HG02678 (cell line): ENCODE measurements at regions not wholly inside any gene's neighbourhood (a gene's known extent, or its start where the extent isn't known, plus 50 kb on each side); places are given as distances from the start of the nearest gene placed in this dataset.

Experiments
- ATAC-seq: cut with Tn5 transposase; IDR thresholded peaks from one replicate; pipeline ENCODE4 v1.9.1; 2021; ENCODE audit warnings: mild to moderate bottlenecking, moderate library complexity; ENCODE audit not compliant: unreplicated experiment

DNA sequence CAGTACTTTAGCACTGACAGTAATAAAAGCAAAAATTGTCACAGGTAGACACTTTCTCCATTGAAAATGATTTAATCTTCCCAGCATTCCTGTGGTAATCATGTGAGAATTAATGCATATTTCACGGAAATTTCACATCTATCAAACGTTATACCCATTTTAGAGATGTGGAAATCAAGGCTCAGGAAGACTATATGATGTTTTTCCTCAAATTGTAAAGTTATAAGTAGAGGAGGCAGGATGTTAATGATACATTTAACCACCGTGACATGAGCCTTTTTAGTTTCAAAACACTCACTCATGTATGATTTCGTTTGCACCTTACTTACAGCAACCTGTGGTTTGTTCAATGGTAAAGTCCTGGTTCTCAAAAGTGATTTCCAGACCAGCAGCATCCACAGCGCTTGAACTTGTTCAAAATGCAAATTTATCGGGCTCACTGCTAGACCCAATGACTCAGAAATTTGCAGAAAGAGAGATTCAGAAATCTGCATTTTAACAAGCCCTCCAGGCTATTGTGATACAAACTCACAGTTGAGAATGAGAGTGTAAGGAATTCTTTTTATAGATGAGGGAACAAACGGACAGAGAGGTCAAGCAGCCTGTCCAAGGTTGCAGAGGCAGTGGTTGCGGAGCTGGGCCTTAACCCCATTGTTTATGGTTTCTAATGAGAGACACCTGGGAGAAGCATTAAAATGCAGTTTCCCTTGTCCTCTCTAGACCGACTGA is 654.8 kb upstream of the TBX3 start:
- no peak for ATAC-seq

DNA sequence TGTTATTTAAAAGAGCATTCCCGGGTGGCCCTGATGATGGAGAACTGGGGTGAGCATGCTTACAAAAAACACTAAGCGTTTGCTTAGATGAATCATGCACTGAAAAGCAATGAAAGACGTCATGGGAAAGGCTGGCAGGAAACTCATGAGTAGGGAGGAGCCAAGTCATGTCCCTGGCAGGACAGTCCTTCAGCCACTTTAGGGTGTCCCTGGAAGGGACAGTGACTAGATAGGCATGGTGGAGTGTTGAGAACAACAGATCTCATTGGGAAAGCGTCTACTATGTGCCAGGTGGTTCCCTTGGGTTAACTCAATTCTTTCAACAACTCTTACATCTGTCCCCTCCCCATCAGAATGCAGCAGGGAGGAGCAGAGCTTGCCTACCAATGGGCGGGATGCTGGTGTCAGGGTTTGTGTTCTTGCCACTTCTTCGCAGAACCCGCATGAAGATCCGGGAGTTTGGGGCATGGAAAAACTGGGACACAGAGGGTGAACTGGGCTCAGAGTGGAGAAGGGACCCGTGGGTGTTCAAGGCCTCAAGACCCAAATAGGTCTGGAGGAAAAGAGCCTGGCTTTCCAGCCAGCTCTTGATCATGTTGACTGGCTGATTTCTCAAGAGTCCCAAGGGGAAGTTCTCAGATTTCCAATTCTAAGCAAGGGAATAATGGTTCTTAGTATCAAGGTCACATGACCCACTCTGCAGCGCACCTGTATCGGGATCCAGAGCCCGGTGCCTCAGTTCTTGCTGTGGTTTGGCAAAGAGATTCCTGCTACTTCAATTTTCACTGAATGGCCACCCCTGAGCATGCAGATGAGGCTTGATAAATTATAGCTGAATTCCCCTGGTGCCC is 653.9 kb upstream of the TBX3 start:
- ATAC-seq = no peak

DNA sequence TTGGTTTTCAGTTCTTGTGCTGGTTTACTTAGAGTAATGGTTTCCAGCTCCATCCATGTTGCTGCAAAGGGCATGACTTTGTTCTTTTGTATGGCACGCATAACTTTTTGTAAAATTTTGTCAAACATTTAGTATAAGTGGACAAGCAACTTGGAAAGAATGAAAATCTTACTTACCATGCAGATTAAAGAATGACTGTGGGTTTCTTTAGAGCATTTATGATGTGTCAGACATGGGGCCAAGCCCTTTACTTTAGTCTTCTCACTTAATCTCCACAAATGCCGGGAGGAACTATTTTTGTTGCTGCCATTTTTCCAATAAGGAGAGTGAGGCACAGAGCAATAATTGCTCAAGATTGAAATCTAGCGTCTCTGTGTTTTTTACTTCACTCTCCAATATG is 652.5 kb upstream of the TBX3 start:
- ATAC-seq = no peak

DNA sequence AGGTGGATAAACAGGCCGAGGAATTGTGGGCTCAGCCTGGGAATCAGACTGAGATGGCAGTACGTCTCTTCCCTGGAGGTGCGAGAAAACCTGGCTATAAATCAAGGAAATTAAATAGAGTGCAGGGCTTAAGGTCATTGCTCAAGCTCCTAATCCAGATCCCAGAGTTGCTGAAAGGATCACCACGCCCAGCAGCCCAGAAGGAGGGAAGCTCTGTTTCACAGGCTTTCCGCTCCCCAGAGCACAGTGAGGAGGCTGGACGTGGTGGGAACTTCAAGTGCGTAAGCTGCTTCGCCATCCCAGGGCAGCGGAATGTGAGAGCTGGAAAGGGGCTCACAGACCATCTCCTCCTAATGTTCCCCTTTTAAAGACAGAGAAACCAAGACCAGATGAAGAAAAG is 651.6 kb upstream of the TBX3 start:
- ATAC-seq = no peak

DNA sequence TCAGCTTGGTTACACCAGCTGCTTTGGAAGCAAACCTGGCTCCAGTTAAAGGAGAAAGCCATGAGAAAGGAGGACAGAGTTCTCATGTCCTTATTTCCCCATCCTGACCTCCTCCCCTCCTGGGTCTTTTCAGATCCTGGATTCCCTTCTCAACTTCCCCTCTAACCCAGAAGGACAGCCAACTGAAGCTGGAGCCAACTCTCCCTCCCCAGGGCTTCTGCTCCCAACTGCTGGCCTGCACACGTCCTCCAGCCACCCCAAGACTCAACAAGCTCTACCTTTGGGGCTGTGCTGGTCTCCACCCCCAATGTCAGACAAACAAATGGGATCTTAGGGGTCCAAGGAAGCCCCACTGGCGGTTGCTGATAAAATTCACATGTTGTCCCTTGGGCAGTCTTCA is 651.1 kb upstream of the TBX3 start:
- no peak for ATAC-seq

DNA sequence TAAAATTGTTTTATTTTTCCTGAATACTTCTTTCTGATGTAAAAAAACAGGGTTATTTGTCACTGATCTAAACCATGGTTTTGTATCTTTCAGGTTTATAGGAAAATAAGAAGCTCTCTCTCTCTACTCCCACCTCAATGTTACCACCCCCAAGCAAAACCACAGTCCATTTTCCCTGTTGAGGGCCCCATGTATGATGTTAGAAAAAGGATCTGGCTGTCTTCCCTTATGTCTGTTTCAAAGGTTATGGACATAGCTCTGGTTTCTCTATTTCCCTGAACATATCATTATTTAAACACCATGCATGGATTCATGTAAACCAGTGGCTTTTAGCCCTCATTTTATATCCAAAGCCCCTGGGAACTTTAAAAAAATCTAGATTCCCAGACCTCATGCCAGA is 649.0 kb upstream of the TBX3 start:
- no peak for ATAC-seq

DNA sequence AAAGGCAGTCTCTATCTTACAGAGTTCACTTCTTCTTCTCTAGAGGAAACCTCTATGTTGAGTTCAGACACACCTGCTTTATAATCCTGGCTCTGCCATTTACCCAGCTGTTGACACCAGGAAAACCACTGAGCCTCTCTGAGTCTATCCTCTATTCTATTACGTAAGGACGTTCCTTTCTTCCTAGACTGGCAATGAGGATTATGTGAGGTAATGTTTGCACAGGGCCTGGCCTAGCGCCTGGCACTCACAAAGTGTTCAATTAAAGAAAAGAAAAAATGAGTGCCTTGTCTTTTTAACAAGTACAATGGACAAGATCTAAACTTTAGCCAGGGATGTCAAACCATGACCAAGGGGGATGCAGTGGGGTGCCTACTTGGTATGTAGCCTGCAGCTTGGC is 641.9 kb upstream of the TBX3 start:
- no peak for ATAC-seq

DNA sequence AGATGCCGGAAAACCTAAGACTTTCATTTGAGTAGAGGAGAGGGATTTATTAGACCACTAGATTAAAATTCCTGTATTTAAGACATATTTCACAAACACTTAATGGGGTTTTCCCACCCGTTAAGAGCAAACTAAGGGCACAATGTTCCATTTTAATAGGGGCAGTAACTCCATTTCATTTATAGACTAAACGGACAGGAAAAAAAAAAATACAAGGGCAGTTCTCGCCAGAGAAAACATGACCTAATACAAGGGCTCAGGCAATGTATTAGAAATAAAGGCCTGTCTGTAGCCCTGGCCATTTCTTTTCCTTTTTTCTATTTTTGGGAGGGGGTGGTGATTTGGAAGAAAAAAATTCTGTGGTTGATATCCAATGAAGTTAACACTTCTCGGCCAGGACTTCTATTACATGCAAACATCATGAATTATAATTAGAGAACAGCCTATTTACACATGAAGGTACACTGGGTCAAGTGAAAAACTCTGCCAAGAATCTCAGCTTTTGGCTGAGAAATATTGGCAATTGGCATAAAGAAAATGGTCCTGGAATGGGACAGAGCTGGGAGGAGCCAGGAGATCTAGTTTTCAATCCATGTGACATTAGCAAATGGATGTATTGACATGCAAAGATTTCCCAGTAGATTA is 641.1 kb upstream of the TBX3 start:
- no peak for ATAC-seq

DNA sequence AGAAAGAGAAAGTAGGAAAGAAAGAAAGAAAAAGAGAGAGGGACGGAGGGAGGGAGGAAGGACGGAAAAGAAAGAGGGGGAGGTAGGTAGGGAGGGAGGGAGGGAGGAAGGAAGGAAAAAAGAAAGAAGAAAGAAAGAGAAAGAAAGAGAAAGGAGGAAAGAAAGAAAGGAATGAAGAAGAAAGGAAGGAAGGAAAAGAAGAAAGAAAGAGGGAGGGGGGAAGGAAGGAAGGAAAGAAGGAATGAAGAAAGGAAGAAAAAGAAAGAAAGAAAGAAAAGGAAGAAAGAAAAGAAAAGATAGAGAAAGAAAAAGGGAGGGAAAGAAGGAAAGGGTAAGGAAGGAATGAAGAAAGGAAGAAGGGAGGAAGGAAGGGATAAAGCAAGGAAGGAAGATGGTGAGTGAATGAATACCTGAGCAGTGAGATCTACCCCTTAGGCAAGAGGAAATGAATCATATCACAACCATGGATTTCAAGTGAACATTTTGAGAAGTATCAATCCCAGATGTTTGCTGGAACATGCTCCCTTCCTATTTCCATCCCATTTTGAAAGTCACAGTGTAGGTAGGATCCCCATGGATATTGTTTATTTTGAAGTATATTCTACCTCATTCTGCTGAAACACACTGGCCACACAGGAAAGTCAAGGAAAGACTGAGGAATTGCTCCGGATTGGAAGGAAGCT is 639.4 kb upstream of the TBX3 start:
- ATAC-seq = no peak

DNA sequence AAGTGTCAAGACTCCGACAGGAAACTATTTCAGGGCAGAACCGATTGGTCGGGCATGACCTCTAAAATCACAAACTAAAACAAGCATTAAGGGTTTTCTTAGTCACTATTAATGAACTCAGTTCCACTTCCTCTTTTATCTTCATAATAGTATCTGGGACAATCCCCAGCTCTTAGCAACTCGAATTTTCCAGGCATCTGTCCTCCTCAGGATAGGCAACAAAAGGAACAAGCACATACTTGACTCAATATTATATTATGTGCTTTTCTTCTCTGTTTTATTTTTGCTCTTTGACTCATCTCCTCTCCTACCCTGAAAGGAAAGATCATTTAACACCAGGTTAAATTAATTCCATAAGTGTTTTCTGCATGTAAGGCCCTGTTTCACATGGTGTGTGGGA is 638.3 kb upstream of the TBX3 start:
- no peak for ATAC-seq

DNA sequence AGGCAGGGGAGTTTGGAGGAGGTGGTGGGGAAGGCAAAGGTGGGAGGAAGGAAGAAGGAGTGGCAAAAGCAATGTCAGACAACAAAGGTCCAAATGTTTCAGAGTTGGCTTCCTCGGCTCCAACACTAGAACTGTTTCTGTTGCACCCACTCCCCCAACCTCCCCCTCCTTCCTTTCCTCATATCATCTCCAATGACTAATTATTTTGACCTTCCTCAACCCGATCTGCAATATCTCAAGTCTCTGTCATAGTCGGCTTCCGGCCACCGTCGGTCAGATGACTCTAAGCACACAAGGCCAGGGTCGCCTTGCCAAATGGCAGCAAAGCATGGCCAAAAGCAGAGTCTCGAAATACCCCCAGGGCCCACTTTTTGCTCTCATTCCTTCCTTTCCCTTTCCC is 637.0 kb upstream of the TBX3 start:
- no peak for ATAC-seq

DNA sequence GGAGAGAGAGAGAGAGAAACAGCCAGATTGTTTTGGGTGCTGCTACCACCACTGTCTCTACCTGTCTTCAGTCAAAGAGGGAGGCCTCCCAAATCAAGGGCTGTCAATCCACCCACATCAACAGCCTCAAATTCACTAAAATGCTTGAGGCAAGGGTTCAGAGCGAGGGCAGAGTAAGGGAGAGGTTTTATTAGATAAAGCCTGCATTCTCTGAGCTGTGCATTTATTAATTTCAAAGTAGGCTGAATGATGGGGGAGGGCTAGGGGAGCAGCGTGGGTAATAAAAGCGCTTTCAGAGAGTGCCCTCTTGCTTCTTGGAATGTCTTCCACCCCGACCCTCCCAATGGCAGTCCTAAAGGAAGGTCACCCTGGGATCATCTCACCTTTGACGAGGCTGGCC is 636.5 kb upstream of the TBX3 start:
- no peak for ATAC-seq

DNA sequence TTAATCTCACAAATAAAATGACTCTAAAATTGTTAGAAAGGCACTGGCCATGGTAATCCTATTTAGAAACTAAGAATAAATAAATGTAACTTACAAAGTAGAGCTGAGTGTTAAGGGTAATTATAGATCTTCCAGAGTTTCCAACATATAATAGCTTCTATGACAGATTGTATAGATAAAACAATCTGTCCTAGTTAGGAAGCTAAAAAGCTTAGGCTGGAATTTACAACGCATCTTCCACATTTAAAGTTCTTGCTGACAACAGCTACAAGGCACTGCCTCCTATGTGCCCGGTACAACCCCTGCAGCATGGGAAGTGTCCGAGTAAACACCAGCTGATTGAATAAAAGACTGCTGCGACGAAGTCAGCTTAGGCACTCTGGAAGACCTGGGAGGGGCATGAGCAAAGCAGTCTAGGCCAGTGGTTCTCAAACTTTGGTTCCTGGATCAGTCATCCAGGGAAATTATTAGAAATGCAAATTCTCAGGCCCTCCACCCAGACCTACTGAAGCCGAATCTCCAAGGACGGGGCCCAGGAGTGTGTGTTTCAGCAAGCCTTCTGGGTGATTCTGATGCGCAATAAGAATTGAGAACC is 635.6 kb upstream of the TBX3 start:
- no peak for ATAC-seq

DNA sequence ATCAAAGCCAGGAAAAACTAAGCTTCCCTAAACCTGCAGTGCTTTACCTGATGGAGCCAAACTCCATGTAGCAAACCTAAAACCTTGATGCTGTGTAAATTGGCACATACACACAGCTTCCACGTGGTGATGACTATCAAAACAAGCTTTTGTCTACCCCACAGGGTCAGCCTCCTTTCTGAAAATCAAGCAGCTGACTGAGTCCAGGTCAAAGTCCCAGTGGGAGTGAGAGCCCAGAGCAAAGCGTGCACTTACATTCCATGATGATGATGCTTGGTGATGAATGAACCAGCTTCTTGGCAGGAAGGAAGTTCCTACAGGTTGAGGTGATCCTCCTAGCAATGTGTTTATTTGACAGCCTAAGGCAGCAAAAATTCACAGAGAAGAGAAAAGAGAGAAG is 630.0 kb upstream of the TBX3 start:
- no peak for ATAC-seq

DNA sequence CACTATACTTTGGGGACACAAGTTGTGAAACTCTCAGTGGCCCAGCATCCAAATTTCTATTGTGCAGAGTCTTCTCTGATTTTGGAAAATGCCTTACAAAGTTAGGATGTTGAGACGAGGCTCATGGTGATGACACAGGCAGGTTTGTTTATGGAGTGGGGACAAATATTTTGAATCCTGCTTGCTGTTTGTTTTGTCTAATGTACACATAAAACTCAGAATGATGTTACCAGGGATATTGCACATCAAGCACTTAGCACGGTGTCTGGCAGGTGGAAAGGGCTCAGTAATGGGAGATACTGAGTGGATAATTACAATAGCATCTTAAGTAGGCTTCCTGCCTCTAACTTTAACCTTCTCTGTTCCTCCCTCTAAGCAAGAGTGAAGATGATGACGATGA is 628.9 kb upstream of the TBX3 start:
- ATAC-seq = no peak

DNA sequence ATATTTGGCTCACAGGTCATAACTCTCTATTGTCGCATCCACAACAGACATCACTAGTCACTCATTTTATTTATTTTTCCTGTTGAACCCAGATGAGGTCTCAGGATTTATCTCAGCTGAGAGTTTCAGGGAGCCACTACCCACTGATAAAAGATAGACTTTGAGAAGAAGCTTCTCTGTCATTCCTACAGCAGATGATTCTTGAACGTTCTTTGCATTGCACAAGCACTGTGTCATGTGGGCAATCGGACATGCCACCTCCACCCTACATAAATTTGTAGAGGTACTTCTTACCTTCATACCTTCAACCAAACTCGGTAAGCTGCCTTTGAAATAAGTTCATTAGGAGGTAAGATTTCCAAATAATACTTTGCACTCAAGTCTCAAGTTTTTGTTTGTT is 627.9 kb upstream of the TBX3 start:
- ATAC-seq = no peak

DNA sequence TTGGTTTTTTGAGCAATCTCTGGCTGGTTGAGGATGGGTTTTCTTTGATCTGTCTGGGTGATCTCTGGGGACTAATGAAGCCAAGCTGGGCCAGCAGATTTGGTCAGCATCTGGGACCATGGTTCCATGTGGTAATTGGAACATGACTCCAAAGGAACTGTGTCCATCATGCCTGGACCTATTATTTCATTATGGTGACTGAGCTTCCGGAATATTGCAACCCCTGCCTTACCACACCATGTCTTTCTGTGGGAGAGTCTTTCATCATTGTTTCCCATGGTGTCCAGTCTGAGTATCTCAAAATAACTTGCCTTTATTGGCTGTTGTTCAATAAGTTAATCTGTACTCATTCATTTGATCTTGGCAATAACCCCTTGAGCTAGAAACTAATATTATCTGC is 624.9 kb upstream of the TBX3 start:
- no peak for ATAC-seq

DNA sequence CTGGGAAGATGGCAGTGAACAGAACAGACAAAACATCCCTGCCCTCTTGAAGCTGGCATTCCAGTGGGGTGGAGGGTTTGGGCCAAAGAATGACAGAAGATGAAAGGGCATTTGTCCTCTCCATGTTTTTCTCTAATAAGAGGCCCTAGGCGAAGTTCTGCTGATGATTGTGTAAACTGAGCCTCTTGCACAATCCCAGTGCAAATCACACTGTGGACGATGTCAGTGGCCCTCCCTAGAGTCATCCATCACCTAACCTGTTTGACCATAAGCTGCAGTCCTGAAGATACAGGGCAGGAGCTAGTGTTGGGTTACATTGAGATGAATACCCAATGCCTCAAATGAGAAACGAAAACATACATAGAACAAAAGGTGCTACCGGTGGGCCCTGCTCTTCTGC is 622.4 kb upstream of the TBX3 start:
- no peak for ATAC-seq

DNA sequence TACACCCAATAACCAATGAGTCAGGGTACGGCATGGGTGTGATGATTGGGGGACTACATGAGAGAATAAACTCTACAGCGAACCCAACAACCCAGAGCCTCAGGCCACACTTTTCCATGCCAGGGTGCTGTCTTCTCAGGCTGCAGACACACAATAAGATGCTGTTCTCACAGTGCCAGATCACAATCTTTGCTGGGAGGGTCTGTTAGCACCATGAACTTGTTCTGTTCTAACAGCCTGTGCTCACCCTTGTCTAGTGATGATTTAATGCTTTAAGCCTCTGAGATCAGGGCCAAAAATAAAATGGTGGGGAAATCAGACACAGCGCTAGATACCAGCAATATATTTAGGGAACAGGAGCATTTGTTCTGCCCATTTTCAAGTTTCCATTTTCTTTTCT is 621.9 kb upstream of the TBX3 start:
- no peak for ATAC-seq

DNA sequence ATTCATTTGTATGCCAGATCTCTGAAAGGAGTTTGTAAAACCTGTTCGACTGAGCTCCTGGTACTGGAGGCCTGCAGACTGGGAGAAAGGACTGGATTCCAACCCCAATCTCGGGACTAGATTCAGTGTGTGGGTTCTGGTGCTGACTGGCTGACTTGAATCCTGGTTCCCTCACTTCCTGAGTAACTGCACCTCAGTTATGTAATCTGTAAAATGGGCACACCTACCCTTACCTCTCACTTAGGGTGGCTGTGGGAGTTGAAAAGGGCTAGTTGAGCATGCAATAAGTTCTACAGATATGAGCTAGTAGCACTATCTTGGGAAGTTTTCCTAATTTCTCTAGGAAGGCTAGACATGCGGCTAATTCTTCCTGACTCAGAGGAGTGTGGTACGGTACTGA is 621.3 kb upstream of the TBX3 start:
- ATAC-seq = no peak

DNA sequence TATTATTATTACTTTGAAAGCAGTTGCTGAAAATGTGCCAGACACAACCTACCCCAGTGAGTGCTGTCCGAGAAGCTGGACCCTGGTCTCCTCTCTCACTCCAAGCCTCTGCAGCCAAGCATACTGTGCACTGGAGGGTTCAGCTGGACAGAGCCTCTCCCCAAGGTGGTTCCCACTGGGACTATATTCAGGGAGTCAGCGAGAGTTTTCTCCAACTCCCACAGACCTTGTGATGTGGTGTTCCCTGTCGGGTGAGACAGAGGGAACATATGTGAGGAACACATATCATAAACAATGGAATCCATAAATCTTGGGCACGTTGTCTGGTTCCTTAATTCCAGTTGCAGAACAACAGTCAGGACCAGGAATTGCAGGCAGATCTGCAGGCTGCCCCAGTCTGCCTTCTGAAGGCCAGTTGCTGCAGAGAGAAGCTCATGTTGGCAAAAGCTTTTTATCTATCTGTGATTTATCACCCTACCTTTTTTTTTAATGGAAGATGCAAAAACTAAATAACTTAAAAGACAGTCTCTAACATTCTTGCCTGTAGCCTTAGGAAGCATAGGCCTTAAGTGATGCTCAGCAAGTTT is 619.8 kb upstream of the TBX3 start:
- no peak for ATAC-seq
